IMR-90 (cell line): ENCODE measurements at regions not wholly inside any gene's neighbourhood (a gene's known extent, or its start where the extent isn't known, plus 50 kb on each side); places are given as distances from the start of the nearest gene placed in this dataset.

Experiments used
- ATAC-seq: fragments of 200-7000 bp; cut with Tn5 transposase; 2 replicates; pipeline ENCODE4 v1.9.1; 2020; ENCODE audit warnings: low read depth, mild to moderate bottlenecking, moderate library complexity
- BruUV-seq: library from RNA; stranded (reverse); fragments of 400-500 nt; replicated peaks from 2 replicates; lab custom pipeline; 2021; lab: Mats Ljungman, UMichigan
- CTCF ChIA-PET: fragments of 300-600 bp; formaldehyde crosslinking; extraction: SDS; loops from one replicate; lab custom pipeline; 2021; ENCODE audit warnings: antibody characterized with exemption; lab: Yijun Ruan, JAX
- POLR2A ChIA-PET: fragments of 300-600 bp; sonication (Branson Sonifier 250); formaldehyde crosslinking; loops from one replicate; lab custom pipeline; 2022; ENCODE audit warnings: antibody characterized with exemption; ENCODE audit not compliant: unreplicated experiment; lab: Charles Lee
- DNase-seq: peaks from one replicate; pipeline ENCODE4 v3.0.0; 2013
- H2AFZ ChIP-seq: replicated peaks from 2 replicates; pipeline ENCODE3; 2013; ENCODE audit warnings: low read length, mild to moderate bottlenecking; ENCODE audit not compliant: poor library complexity
- H2AK5ac ChIP-seq: 2 replicates; pipeline ENCODE4 v1.6.1; 2013; ENCODE audit warnings: low read depth, low read length, inconsistent platforms
- H2AK9ac ChIP-seq: replicated peaks from 2 replicates; pipeline ENCODE3; 2013; ENCODE audit warnings: mild to moderate bottlenecking, low read depth, low read length, moderate library complexity; ENCODE audit not compliant: poor library complexity
- H2BK120ac ChIP-seq: 2 replicates; pipeline ENCODE4 v1.6.1; 2013; ENCODE audit warnings: low read depth, low read length, inconsistent platforms
- H2BK15ac ChIP-seq: 3 replicates; pipeline ENCODE4 v1.6.1; 2013; ENCODE audit warnings: low read depth, low read length, inconsistent platforms
- H2BK20ac ChIP-seq: 2 replicates; pipeline ENCODE4 v1.6.1; 2013; ENCODE audit warnings: low read depth, mild to moderate bottlenecking, inconsistent platforms, low read length, moderate library complexity
- H2BK5ac ChIP-seq: 2 replicates; pipeline ENCODE4 v1.6.1; 2013; ENCODE audit warnings: mild to moderate bottlenecking, low read depth, low read length, inconsistent platforms; ENCODE audit not compliant: poor library complexity, severe bottlenecking
- H3K14ac ChIP-seq: replicated peaks from 2 replicates; pipeline ENCODE4 v1.6.1; 2013; ENCODE audit warnings: low read depth, low read length, inconsistent platforms
- H3K18ac ChIP-seq: 2 replicates; pipeline ENCODE4 v1.6.1; 2013; ENCODE audit warnings: low read depth, low read length, control low read depth
- H3K23ac ChIP-seq: 2 replicates; pipeline ENCODE4 v1.6.1; 2013; ENCODE audit warnings: low read depth, low read length, inconsistent platforms
- H3K27ac ChIP-seq: 2 replicates; pipeline ENCODE4 v1.5.1; 2013; ENCODE audit warnings: mild to moderate bottlenecking, control low read depth, low read length; ENCODE audit not compliant: insufficient read depth
- H3K27me3 ChIP-seq: 2 replicates; pipeline ENCODE4 v1.6.1; 2013; ENCODE audit warnings: low read length; ENCODE audit not compliant: control insufficient read depth, insufficient read depth
- H3K36me3 ChIP-seq: 2 replicates; pipeline ENCODE4 v1.6.1; 2013; ENCODE audit warnings: low read length, mixed read lengths; ENCODE audit not compliant: control insufficient read depth, insufficient read depth
- H3K4ac ChIP-seq: 2 replicates; pipeline ENCODE4 v1.6.1; 2013; ENCODE audit warnings: low read depth, low read length, inconsistent platforms
- H3K4me1 ChIP-seq: 2 replicates; pipeline ENCODE4 v1.6.1; 2013; ENCODE audit warnings: low read length, mixed read lengths; ENCODE audit not compliant: control insufficient read depth, insufficient read depth
- H3K4me2 ChIP-seq: 2 replicates; pipeline ENCODE4 v1.6.1; 2013; ENCODE audit warnings: low read depth, mild to moderate bottlenecking, control low read depth, low read length, moderate library complexity
- H3K4me3 ChIP-seq: 2 replicates; pipeline ENCODE4 v1.5.1; 2013; ENCODE audit warnings: low read depth, mild to moderate bottlenecking, control low read depth, low read length, moderate library complexity; ENCODE audit not compliant: insufficient read depth
- H3K56ac ChIP-seq: 2 replicates; pipeline ENCODE4 v1.6.1; 2013; ENCODE audit warnings: low read length, inconsistent platforms; ENCODE audit not compliant: insufficient read depth; ENCODE audit errors: extremely low read depth
- H3K79me1 ChIP-seq, 2 experiments: 2 replicates each; pipeline ENCODE4 v1.6.1; 2013; ENCODE audit warnings: low read length in 2 of 2, inconsistent platforms in 1 of 2, low read depth in 1 of 2
- H3K9ac ChIP-seq: 2 replicates; pipeline ENCODE4 v1.6.1; 2013; ENCODE audit warnings: low read depth, low read length, control low read depth
- H3K9me1 ChIP-seq: 2 replicates; pipeline ENCODE4 v1.6.1; 2013; ENCODE audit warnings: low read length, inconsistent platforms; ENCODE audit not compliant: insufficient read depth
- H3K9me3 ChIP-seq: 2 replicates; pipeline ENCODE4 v1.6.1; 2013; ENCODE audit warnings: low read length; ENCODE audit not compliant: control insufficient read depth, insufficient read depth
- H4K20me1 ChIP-seq: 2 replicates; pipeline ENCODE4 v1.6.1; 2013; ENCODE audit warnings: low read length, inconsistent platforms; ENCODE audit not compliant: insufficient read depth
- H4K5ac ChIP-seq: 2 replicates; pipeline ENCODE4 v1.6.1; 2013; ENCODE audit warnings: mild to moderate bottlenecking, low read depth, low read length, control low read depth
- H4K8ac ChIP-seq, 2 experiments: 2 replicates each; pipeline ENCODE4 v1.6.1; 2013; ENCODE audit warnings: low read depth in 2 of 2, low read length in 2 of 2, control low read depth in 1 of 2, inconsistent platforms in 1 of 2
- H4K91ac ChIP-seq: 2 replicates; pipeline ENCODE4 v1.6.1; 2013; ENCODE audit warnings: low read depth, low read length, inconsistent platforms; ENCODE audit not compliant: insufficient read depth
- BHLHE40 ChIP-seq: fragments of 150-350 bp; IDR thresholded peaks from 2 replicates; pipeline ENCODE4 v1.6.1; 2016; ENCODE audit warnings: mild to moderate bottlenecking, low read depth, low read length
- CHD1 ChIP-seq: IDR thresholded peaks from 2 replicates; pipeline ENCODE4 v1.6.1; 2012; ENCODE audit warnings: low read depth, low read length, improper control_type of control experiment
- CTCF ChIP-seq: conservative IDR thresholded peaks from 2 replicates; pipeline ENCODE4 v1.5.1; 2012; ENCODE audit warnings: mild to moderate bottlenecking, low read depth, low read length, improper control_type of control experiment
- ELK1 ChIP-seq: fragments of 150-350 bp; IDR thresholded peaks from 2 replicates; pipeline ENCODE4 v1.6.1; 2016; ENCODE audit warnings: low read depth, mild to moderate bottlenecking, low read length, moderate library complexity, borderline replicate concordance
- FOS ChIP-seq: fragments of 150-350 bp; IDR thresholded peaks from 2 replicates; pipeline ENCODE4 v1.6.1; 2016; ENCODE audit warnings: low read depth, low read length
- MAZ ChIP-seq: IDR thresholded peaks from 2 replicates; pipeline ENCODE4 v1.6.1; 2012; ENCODE audit warnings: low read depth, mild to moderate bottlenecking, low read length, improper control_type of control experiment, moderate library complexity, borderline replicate concordance
- MXI1 ChIP-seq: IDR thresholded peaks from 2 replicates; pipeline ENCODE4 v1.6.1; 2012; ENCODE audit warnings: low read depth, mild to moderate bottlenecking, low read length, moderate library complexity, borderline replicate concordance
- POLR2A ChIP-seq: IDR thresholded peaks from 2 replicates; pipeline ENCODE4 v1.6.1; 2012; ENCODE audit warnings: mild to moderate bottlenecking, low read depth, low read length
- RCOR1 ChIP-seq: IDR thresholded peaks from 2 replicates; pipeline ENCODE4 v1.6.1; 2012; ENCODE audit warnings: mild to moderate bottlenecking, low read length, improper control_type of control experiment; ENCODE audit not compliant: insufficient replicate concordance
- SMC3 ChIP-seq: fragments of 150-350 bp; IDR thresholded peaks from 2 replicates; pipeline ENCODE4 v1.6.1; 2016; ENCODE audit warnings: low read depth, mild to moderate bottlenecking, antibody characterized with exemption, low read length, moderate library complexity
- USF2 ChIP-seq: fragments of 150-350 bp; IDR thresholded peaks from 2 replicates; pipeline ENCODE4 v1.6.1; 2017; ENCODE audit warnings: mild to moderate bottlenecking, antibody characterized with exemption, low read length, low read depth
- dilution Hi-C: fragments of 300-500 bp; cut with HindIII; formaldehyde crosslinking; loops from one replicate; pipeline ENCODE4 v1.14.3; 2018; ENCODE audit warnings: low sequenced_read_pairs; ENCODE audit not compliant: unreplicated experiment
- in situ Hi-C: fragments of 300-500 bp; cut with MboI; formaldehyde crosslinking; loops from 3 replicates; pipeline ENCODE4 v1.14.3; 2019; ENCODE audit warnings: low sequenced_read_pairs, inconsistent platforms, mixed read lengths
- intact Hi-C: fragments of 100-400 bp; cut with micrococcal nuclease; formaldehyde crosslinking; loops from 2 replicates; pipeline ENCODE4 v1.10.0; 2022

- CTCF ChIA-PET: no interaction called here
- Histone ChIP-seq H3K36me3 (no peaks in the 10 kb centered on the region), H3K56ac (no peak overlapping the region), H3K27me3 (no peaks in the 10 kb centered on the region), H4K8ac (no peak overlapping the region), H4K20me1 (no peaks in the 10 kb centered on the region), H2BK120ac (no peak overlapping the region), H3K9me3 (peaks cover 12% of the 10 kb centered on the region), H4K91ac (no peak overlapping the region), H3K27ac (no peak overlapping the region), H3K79me1 (no peaks in the 10 kb centered on the region), H2BK5ac (no peak overlapping the region), H3K4me3 (no peak overlapping the region), H3K9me1 (no peaks in the 10 kb centered on the region), H3K23ac (no peak overlapping the region), H3K4ac (no peak overlapping the region), H2BK20ac (no peak overlapping the region), H4K5ac (no peak overlapping the region), H3K14ac (no peak overlapping the region), H2AK5ac (no peak overlapping the region), H2AK9ac (no peak overlapping the region), H2AFZ (no peak overlapping the region), H3K18ac (no peak overlapping the region), H3K4me2 (no peak overlapping the region), H3K9ac (no peak overlapping the region), H3K4me1 (no peaks in the 10 kb centered on the region), H2BK15ac (no peak overlapping the region)
- intact Hi-C loops (no loop called here), dilution Hi-C loops (no loop called here), in situ Hi-C loops (no loop called here)
- no TSS peak for BruUV-seq
- TF ChIP-seq BHLHE40 (no peak), USF2 (no peak), MXI1 (no peak), CHD1 (no peak), POLR2A (no peak), CTCF (no peak), RCOR1 (no peak), SMC3 (no peak), MAZ (no peak), ELK1 (no peak), FOS (no peak)
- ATAC-seq (no peak), DNase-seq (no peak)
- POLR2A ChIA-PET: no interaction called here
Measured at GRCh38 chr3:3356846-3357245, 177.4 kb upstream of the CRBN start.
